Liver (tissue), 8 donors: ENCODE measurements at regions not wholly inside any gene's neighbourhood (a gene's known extent, or its start where the extent isn't known, plus 50 kb on each side); places are given as distances from the start of the nearest gene placed in this dataset.

Source experiments
- DNase-seq: peaks from one replicate; pipeline ENCODE4 v3.0.0-alpha.2; 2017; ENCODE audit warnings: low spot score
- H3K27ac ChIP-seq, 2 donors: one replicate each; pipeline ENCODE4 v1.7.0; 2013; ENCODE audit warnings: inconsistent platforms in 2 of 2, low read length in 2 of 2, control low read depth in 1 of 2, low read depth in 1 of 2, mild to moderate bottlenecking in 1 of 2
- H3K27me3 ChIP-seq, 4 donors: one replicate each; pipeline versions ENCODE4 v1.6.1 to v1.7.0; 2013; ENCODE audit warnings: low read length in 3 of 4, inconsistent platforms in 1 of 4, mild to moderate bottlenecking in 1 of 4, moderate library complexity in 1 of 4; ENCODE audit not compliant: control insufficient read depth in 4 of 4, insufficient read depth in 4 of 4
- H3K36me3 ChIP-seq, 4 donors: one replicate each; pipeline versions ENCODE4 v1.6.1 to v1.7.0; 2013; ENCODE audit warnings: low read length in 3 of 4, mild to moderate bottlenecking in 3 of 4, low read depth in 1 of 4, moderate library complexity in 1 of 4; ENCODE audit not compliant: control insufficient read depth in 4 of 4, insufficient read depth in 3 of 4
- H3K4me1 ChIP-seq, 4 donors: one replicate each; pipeline versions ENCODE4 v1.6.1 to v1.7.0; 2013; ENCODE audit warnings: low read length in 3 of 4, mild to moderate bottlenecking in 3 of 4, moderate library complexity in 1 of 4; ENCODE audit not compliant: control insufficient read depth in 4 of 4, insufficient read depth in 4 of 4
- H3K4me3 ChIP-seq, 3 donors: one replicate each; pipeline versions ENCODE4 v1.6.1 to v1.7.0; 2013; ENCODE audit warnings: low read length in 3 of 3, control low read depth in 1 of 3, low read depth in 1 of 3, mild to moderate bottlenecking in 1 of 3
- H3K9ac ChIP-seq, 2 donors: one replicate each; pipeline ENCODE4 v1.7.0; 2013; ENCODE audit warnings: low read length in 2 of 2, mild to moderate bottlenecking in 2 of 2, moderate library complexity in 2 of 2, control low read depth in 1 of 2, low read depth in 1 of 2
- H3K9me3 ChIP-seq, 4 donors: one replicate each; pipeline versions ENCODE4 v1.6.1 to v1.7.0; 2013; ENCODE audit warnings: low read length in 3 of 4; ENCODE audit not compliant: control insufficient read depth in 4 of 4
- EGR1 ChIP-seq, 2 donors: IDR thresholded peaks; 2 replicates each; pipeline ENCODE4 v1.6.1; 2016 to 2018; ENCODE audit warnings: antibody characterized with exemption in 2 of 2, low read depth in 2 of 2
- FOXA1 ChIP-seq: IDR thresholded peaks from 2 replicates; pipeline ENCODE4 v1.6.1; 2016; ENCODE audit warnings: antibody characterized with exemption
- FOXA2 ChIP-seq: IDR thresholded peaks from 2 replicates; pipeline ENCODE4 v1.6.1; 2016; ENCODE audit warnings: antibody characterized with exemption
- GABPA ChIP-seq, 2 donors: IDR thresholded peaks in 1 of 2; conservative IDR thresholded peaks in 1 of 2; 2 replicates each; pipeline ENCODE4 v1.6.1; 2016; ENCODE audit warnings: antibody characterized with exemption in 2 of 2, mild to moderate bottlenecking in 1 of 2, moderate library complexity in 1 of 2
- HNF4A ChIP-seq, 2 donors: conservative IDR thresholded peaks; 2 replicates each; pipeline ENCODE4 v1.6.1; 2016; ENCODE audit warnings: antibody characterized with exemption in 2 of 2, mild to moderate bottlenecking in 2 of 2
- JUND ChIP-seq, 2 donors: IDR thresholded peaks; 2 replicates each; pipeline ENCODE4 v1.6.1; 2016; ENCODE audit warnings: antibody characterized with exemption in 2 of 2
- NR2F2 ChIP-seq: IDR thresholded peaks from 2 replicates; pipeline ENCODE4 v1.6.1; 2016; ENCODE audit warnings: antibody characterized with exemption
- RAD21 ChIP-seq, 2 donors: IDR thresholded peaks; 2 replicates each; pipeline ENCODE4 v1.6.1; 2016; ENCODE audit warnings: antibody characterized with exemption in 2 of 2, mild to moderate bottlenecking in 2 of 2
- REST ChIP-seq: IDR thresholded peaks from 2 replicates; pipeline ENCODE4 v1.6.1; 2016; ENCODE audit warnings: antibody characterized with exemption, mild to moderate bottlenecking
- RXRA ChIP-seq, 2 donors: IDR thresholded peaks; 2 replicates each; pipeline ENCODE4 v1.6.1; 2017 to 2018; ENCODE audit warnings: antibody characterized with exemption in 2 of 2, mild to moderate bottlenecking in 1 of 2
- SP1 ChIP-seq: IDR thresholded peaks from 2 replicates; pipeline ENCODE4 v1.6.1; 2018; ENCODE audit warnings: antibody characterized with exemption, mild to moderate bottlenecking
- TAF1 ChIP-seq: conservative IDR thresholded peaks from 2 replicates; pipeline ENCODE4 v1.6.1; 2016; ENCODE audit warnings: antibody characterized with exemption, mild to moderate bottlenecking
- YY1 ChIP-seq: IDR thresholded peaks from 2 replicates; pipeline ENCODE4 v1.6.1; 2016; ENCODE audit warnings: antibody characterized with exemption, mild to moderate bottlenecking
- ZBTB33 ChIP-seq: IDR thresholded peaks from 2 replicates; pipeline ENCODE4 v1.6.1; 2016; ENCODE audit warnings: antibody characterized with exemption
- WGBS: extraction: QIAGEN DNeasy Blood & Tissue Kit; methylation state at CpG from one replicate; pipeline ENCODE4 v1.1.7; 2013; 5-methylcytosine and 5-hydroxymethylcytosine counted together
- TF ChIP-seq, protein P1 (sequence below): fragments of 150-350 bp; IDR thresholded peaks from 2 replicates; pipeline ENCODE4 v1.5.1; 2017; ENCODE audit warnings: improper control_type of control experiment, low read depth, low read length; ENCODE audit not compliant: missing input control
- donor health status: healthy.
- donor health status: healthy.
- donor health status: healthy.
- donor health status: healthy.
- donor health status: healthy.

- Histone ChIP-seq H3K9ac (no peak overlapping the region), H3K4me3 (no peak overlapping the region), H3K4me1 (no peaks in the 10 kb centered on the region), H3K27ac (no peak overlapping the region), H3K9me3 (no peaks in the 10 kb centered on the region), H3K36me3 (no peaks in the 10 kb centered on the region), H3K27me3 (no peaks in the 10 kb centered on the region)
- DNase-seq = no peak
- 84% methylated on average over 8 of the region's 8 CpGs for WGBS
- TF ChIP-seq YY1 = no peak
Measured at GRCh38 chr12:86421333-86421732, 165.1 kb upstream of the MGAT4C start.

DNA sequence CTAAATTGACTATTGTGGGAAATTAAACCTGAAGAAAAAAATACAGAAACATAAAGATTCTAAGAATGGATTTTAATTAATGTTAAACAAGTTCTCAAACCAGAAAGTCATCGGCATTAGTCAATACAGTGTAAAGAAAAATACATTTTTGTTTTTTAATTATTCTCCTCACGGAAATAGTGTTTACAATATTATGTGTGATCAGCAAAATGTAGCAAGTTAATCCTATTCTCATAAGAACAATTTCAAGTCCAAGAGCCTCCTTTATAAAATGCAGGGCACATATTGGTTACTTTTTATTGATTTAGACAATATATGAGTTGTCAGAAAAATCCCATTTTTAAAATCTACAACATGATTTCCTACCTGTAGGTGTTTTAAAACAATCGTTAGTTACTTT lies 158.0 kb upstream of the MGAT4C start:
- Histone ChIP-seq H3K9ac (no peak overlapping the region), H3K4me3 (no peak overlapping the region), H3K27me3 (no peaks in the 10 kb centered on the region), H3K27ac (no peak overlapping the region), H3K36me3 (no peaks in the 10 kb centered on the region), H3K9me3 (peaks cover 0 to 2% (median 0%) of the 10 kb centered on the region in 4 donors), H3K4me1 (no peaks in the 10 kb centered on the region)
- WGBS = 74% methylated on average over 3 of the region's 3 CpGs
- TF ChIP-seq NR2F2 (no peak), YY1 (no peak)
- no peak for DNase-seq

- H3K4me3 ChIP-seq = no peak overlapping the region
- DNase-seq = no peak
- WGBS = 56% methylated on average over 3 of the region's 3 CpGs
- H3K9me3 ChIP-seq = peaks cover 0 to 2% (median 0%) of the 10 kb centered on the region in 4 donors
- no peak for TF ChIP-seq SP1
- no peak for TF ChIP-seq EGR1 (IDR thresholded peaks at IDR 0.05; ENCODE audit: low read depth in 2 of 2)
- TF ChIP-seq ZBTB33 = no peak
- no peak for TF ChIP-seq JUND (IDR thresholded peaks at IDR 0.05)
- TF ChIP-seq REST = no peak
- no peak for TF ChIP-seq YY1
- no peak for TF ChIP-seq TAF1
- TF ChIP-seq RXRA (IDR thresholded peaks at IDR 0.05) = no peak
- no peak for TF ChIP-seq NR2F2
- TF ChIP-seq RAD21 (IDR thresholded peaks at IDR 0.05) = no peak
- TF ChIP-seq HNF4A (conservative IDR thresholded peaks at IDR 0.05) = no peak
- no peak for TF ChIP-seq GABPA (IDR thresholded peaks at IDR 0.05 in 1 of 2, conservative IDR thresholded peaks at IDR 0.05 in 1 of 2)
- no peak for TF ChIP-seq FOXA1
- TF ChIP-seq FOXA2 = no peak
- TF ChIP-seq, protein P1, sequence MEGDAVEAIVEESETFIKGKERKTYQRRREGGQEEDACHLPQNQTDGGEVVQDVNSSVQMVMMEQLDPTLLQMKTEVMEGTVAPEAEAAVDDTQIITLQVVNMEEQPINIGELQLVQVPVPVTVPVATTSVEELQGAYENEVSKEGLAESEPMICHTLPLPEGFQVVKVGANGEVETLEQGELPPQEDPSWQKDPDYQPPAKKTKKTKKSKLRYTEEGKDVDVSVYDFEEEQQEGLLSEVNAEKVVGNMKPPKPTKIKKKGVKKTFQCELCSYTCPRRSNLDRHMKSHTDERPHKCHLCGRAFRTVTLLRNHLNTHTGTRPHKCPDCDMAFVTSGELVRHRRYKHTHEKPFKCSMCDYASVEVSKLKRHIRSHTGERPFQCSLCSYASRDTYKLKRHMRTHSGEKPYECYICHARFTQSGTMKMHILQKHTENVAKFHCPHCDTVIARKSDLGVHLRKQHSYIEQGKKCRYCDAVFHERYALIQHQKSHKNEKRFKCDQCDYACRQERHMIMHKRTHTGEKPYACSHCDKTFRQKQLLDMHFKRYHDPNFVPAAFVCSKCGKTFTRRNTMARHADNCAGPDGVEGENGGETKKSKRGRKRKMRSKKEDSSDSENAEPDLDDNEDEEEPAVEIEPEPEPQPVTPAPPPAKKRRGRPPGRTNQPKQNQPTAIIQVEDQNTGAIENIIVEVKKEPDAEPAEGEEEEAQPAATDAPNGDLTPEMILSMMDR = no peak
- H3K4me1 ChIP-seq = no peaks in the 10 kb centered on the region
- H3K27ac ChIP-seq = no peak overlapping the region
- H3K9ac ChIP-seq = no peak overlapping the region
- no peaks in the 10 kb centered on the region for H3K36me3 ChIP-seq
- no peaks in the 10 kb centered on the region for H3K27me3 ChIP-seq
Measured at GRCh38 chr12:86411710-86412109, 155.5 kb upstream of the MGAT4C start.
